HepG2 (cell line): ENCODE measurements at regions not wholly inside any gene's neighbourhood (a gene's known extent, or its start where the extent isn't known, plus 50 kb on each side); places are given as distances from the start of the nearest gene placed in this dataset.

Experiments used
- ATAC-seq: fragments of 200-7000 bp; cut with Tn5 transposase; 3 replicates; pipeline ENCODE4 v1.9.1; 2020; ENCODE audit warnings: mild to moderate bottlenecking, moderate library complexity
- BruUV-seq: library from RNA; stranded (reverse); fragments of 400-500 nt; replicated peaks from 2 replicates; lab custom pipeline; 2021; lab: Mats Ljungman, UMichigan
- CTCF ChIA-PET: fragments of 300-600 bp; formaldehyde crosslinking; extraction: SDS; loops from one replicate; lab custom pipeline; 2021; ENCODE audit warnings: low total read pairs, inconsistent platforms, low intra/inter-chr PET ratio; lab: Yijun Ruan, JAX
- POLR2A ChIA-PET: fragments of 350-600 bp; sonication (Branson Sonifier 250); formaldehyde crosslinking; loops from one replicate; lab custom pipeline; 2020; ENCODE audit warnings: antibody characterized with exemption, inconsistent platforms; lab: Yijun Ruan, JAX
- DNase-seq: peaks from one replicate; pipeline ENCODE4 v3.0.0-alpha.2; 2015; ENCODE audit warnings: low spot score
- FAIRE-seq: peaks from 3 replicates; lab custom pipeline; 2011; peaks lifted over from hg19 to GRCh38; lab: Jason Lieb, UNC
- H2AFZ ChIP-seq: one replicate; pipeline ENCODE4 v1.6.1; 2011; ENCODE audit warnings: low read length, inconsistent platforms
- H3K27ac ChIP-seq: fragments of 300-600 bp; 3 replicates; pipeline ENCODE4 v1.8.0; 2011; ENCODE audit warnings: mixed run types, mild to moderate bottlenecking, mixed read lengths, low read length, inconsistent platforms; ENCODE audit not compliant: insufficient read depth; ENCODE audit errors: extremely low read length
- H3K27me3 ChIP-seq, 2 experiments: fragments of 200-600 bp in 1 of 2; 2 replicates in 1 of 2; 3 replicates in 1 of 2; pipeline versions ENCODE4 v1.6.0 to v1.8.0; 2011; ENCODE audit warnings: low read length in 2 of 2, mild to moderate bottlenecking in 2 of 2, moderate library complexity in 2 of 2, inconsistent platforms in 1 of 2; ENCODE audit not compliant: insufficient read depth in 2 of 2, control insufficient read depth in 1 of 2
- H3K36me3 ChIP-seq, 2 experiments: fragments of 200-600 bp in 1 of 2; replicated peaks in 1 of 2; 2 replicates in 1 of 2; 3 replicates in 1 of 2; pipeline versions ENCODE4 v1.5.1 to v1.8.0; 2011; ENCODE audit warnings: low read length in 2 of 2, inconsistent platforms in 1 of 2; ENCODE audit not compliant: insufficient read depth in 2 of 2, control insufficient read depth in 1 of 2
- H3K4me1 ChIP-seq: 2 replicates; pipeline ENCODE4 v1.5.1; 2012; ENCODE audit warnings: low read length, inconsistent platforms; ENCODE audit not compliant: insufficient read depth
- H3K4me2 ChIP-seq: 2 replicates; pipeline ENCODE4 v1.6.0; 2011; ENCODE audit warnings: low read depth, low read length, inconsistent platforms
- H3K4me3 ChIP-seq, 3 experiments: fragments of 200-600 bp in 1 of 3; sonication (generic), shearing (Covaris generic) in 1 of 3; replicated peaks in 1 of 3; 2 replicates each; pipeline ENCODE4 v1.5.1; 2011 to 2016; ENCODE audit warnings: low read length in 3 of 3, inconsistent platforms in 2 of 3, low read depth in 2 of 3, mild to moderate bottlenecking in 2 of 3, control low read depth in 1 of 3, mixed read lengths in 1 of 3; ENCODE audit not compliant: insufficient read depth in 1 of 3
- H3K79me2 ChIP-seq: one replicate; pipeline ENCODE4 v1.6.1; 2011; ENCODE audit warnings: low read length, inconsistent platforms; ENCODE audit not compliant: insufficient read depth
- H3K9ac ChIP-seq: 2 replicates; pipeline ENCODE4 v1.6.0; 2011; ENCODE audit warnings: mild to moderate bottlenecking, low read depth, low read length, inconsistent platforms; ENCODE audit not compliant: insufficient read depth
- H3K9me3 ChIP-seq: 2 replicates; pipeline ENCODE4 v1.5.1; 2012; ENCODE audit warnings: mild to moderate bottlenecking, low read length
- H4K20me1 ChIP-seq: 2 replicates; pipeline ENCODE4 v1.6.0; 2011; ENCODE audit warnings: inconsistent platforms, mild to moderate bottlenecking, low read length, moderate library complexity; ENCODE audit not compliant: insufficient read depth
- CCAR2 ChIP-seq: fragments of 200-400 bp; formaldehyde crosslinking; optimal IDR thresholded peaks from 2 replicates; pipeline ENCODE3; 2018; ENCODE audit warnings: low read depth, mild to moderate bottlenecking, low read length, moderate library complexity
- CREB1 ChIP-seq, 2 experiments: fragments of 450-650 bp in 1 of 2; IDR thresholded peaks; 2 replicates each; pipeline ENCODE4 v1.6.1; 2016 to 2017; ENCODE audit warnings: control low read depth in 1 of 2, mild to moderate bottlenecking in 1 of 2, missing compliant biosample characterization in 1 of 2, missing genetic modification characterization in 1 of 2
- PAWR ChIP-seq: sonication (generic); formaldehyde crosslinking; IDR thresholded peaks from 2 replicates; pipeline ENCODE4 v1.4.0; 2020; ENCODE audit warnings: missing genetic modification reagents, mild to moderate bottlenecking, borderline replicate concordance
- PCBP2 ChIP-seq: fragments of 200-400 bp; formaldehyde crosslinking; optimal IDR thresholded peaks from 2 replicates; pipeline ENCODE3; 2018; ENCODE audit warnings: low read length, low read depth; ENCODE audit not compliant: poor library complexity, severe bottlenecking
- POLR2AphosphoS5 ChIP-seq: IDR thresholded peaks from 2 replicates; pipeline ENCODE4 v1.6.1; 2012; ENCODE audit warnings: low read depth, low read length
- ZBTB8A ChIP-seq: sonication (generic); formaldehyde crosslinking; IDR thresholded peaks from 2 replicates; pipeline ENCODE4 v1.4.0; 2020; ENCODE audit warnings: mild to moderate bottlenecking, low read depth, missing genetic modification reagents, borderline replicate concordance
- ZFP36L1 ChIP-seq: sonication (generic); formaldehyde crosslinking; IDR thresholded peaks from 2 replicates; pipeline ENCODE4 v1.8.0; 2022; ENCODE audit warnings: mild to moderate bottlenecking, missing genetic modification reagents, moderate library complexity
- ZNF589 ChIP-seq: sonication (generic); formaldehyde crosslinking; conservative IDR thresholded peaks from 2 replicates; pipeline ENCODE4 v1.8.0; 2022; ENCODE audit warnings: mild to moderate bottlenecking, moderate library complexity, missing genetic modification reagents
- WGBS: methylation state at CpG from one replicate; pipeline ENCODE4 v1.1.6; 2017; ENCODE audit warnings: low lambda C conversion rate; 5-methylcytosine and 5-hydroxymethylcytosine counted together
- in situ Hi-C: cut with HindIII; loops from 2 replicates; pipeline ENCODE4 v1.10.0; 2017; ENCODE audit warnings: low pct_unique_long_range_greater_than_20kb; ENCODE audit not compliant: extremely low pct_ligation_motif_present
- intact Hi-C: fragments of 100-400 bp; cut with micrococcal nuclease; formaldehyde crosslinking; loops from one replicate; pipeline ENCODE4 v1.10.0; 2022; ENCODE audit not compliant: unreplicated experiment
- TF ChIP-seq, protein P1 (sequence below): sonication (generic); formaldehyde crosslinking; IDR thresholded peaks from 2 replicates; pipeline ENCODE4 v1.4.0; 2020; ENCODE audit warnings: missing genetic modification reagents
- TF ChIP-seq, protein P2 (sequence below): sonication (generic); formaldehyde crosslinking; conservative IDR thresholded peaks from 2 replicates; pipeline ENCODE4 v1.8.0; 2022; ENCODE audit warnings: mild to moderate bottlenecking, moderate library complexity, missing genetic modification reagents
- TF ChIP-seq, protein P3 (sequence below): sonication (generic); formaldehyde crosslinking; IDR thresholded peaks from 2 replicates; pipeline ENCODE4 v1.8.1; 2023; ENCODE audit warnings: mild to moderate bottlenecking, moderate library complexity, missing genetic modification reagents

DNA sequence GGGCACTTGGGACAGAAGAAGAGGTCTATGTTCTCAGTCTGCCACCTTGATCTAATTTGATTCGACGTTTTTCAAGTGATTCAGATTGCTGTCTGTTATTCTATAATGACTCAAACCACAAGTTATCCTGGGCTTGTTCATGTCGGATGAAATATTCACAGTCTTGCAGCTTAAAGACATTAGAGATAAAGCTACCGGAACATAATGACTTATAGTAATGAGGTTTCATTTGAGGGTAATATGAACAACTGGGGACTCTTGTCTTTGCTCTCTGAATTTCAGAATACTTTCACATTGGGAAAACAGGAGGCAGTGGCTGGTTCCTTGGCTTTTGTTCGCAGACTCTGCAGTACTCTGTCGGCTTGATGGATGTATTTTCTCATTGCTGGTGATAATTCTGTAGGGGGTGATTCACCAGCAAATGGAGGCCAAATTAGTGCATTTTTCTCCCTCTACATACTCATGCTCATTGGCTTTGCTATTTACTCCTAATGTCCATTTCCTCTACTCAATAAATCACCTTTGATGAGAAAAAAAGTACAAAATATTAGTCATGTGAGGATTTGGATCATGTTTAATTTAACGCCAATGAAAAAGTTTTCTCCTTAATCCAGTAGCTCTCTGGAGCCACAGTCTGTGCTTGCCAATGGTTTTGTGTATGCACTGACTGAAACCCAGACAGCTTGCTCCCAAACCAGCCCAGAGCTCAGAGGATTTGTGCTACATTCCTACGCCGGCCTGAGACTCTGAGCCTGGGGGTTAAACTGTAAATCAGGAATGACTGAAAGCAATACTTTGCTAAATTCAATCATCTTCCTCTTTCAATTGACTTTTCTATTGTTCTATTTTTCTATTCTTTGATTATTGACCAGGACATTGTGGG, 154.7 kb upstream of the ANKH start:
- DNase-seq = no peak
- no peaks in the 10 kb centered on the region for H3K9me3 ChIP-seq
- intact Hi-C loops (no loop called here), in situ Hi-C loops (no loop called here)
- WGBS = 46% methylated on average over 9 of the region's 9 CpGs
- no peak overlapping the region for H3K27ac ChIP-seq
- H3K9ac ChIP-seq = no peak overlapping the region
- no TSS peak for BruUV-seq
- no peak overlapping the region for H3K4me2 ChIP-seq
- no peak for FAIRE-seq
- TF ChIP-seq, protein P1, sequence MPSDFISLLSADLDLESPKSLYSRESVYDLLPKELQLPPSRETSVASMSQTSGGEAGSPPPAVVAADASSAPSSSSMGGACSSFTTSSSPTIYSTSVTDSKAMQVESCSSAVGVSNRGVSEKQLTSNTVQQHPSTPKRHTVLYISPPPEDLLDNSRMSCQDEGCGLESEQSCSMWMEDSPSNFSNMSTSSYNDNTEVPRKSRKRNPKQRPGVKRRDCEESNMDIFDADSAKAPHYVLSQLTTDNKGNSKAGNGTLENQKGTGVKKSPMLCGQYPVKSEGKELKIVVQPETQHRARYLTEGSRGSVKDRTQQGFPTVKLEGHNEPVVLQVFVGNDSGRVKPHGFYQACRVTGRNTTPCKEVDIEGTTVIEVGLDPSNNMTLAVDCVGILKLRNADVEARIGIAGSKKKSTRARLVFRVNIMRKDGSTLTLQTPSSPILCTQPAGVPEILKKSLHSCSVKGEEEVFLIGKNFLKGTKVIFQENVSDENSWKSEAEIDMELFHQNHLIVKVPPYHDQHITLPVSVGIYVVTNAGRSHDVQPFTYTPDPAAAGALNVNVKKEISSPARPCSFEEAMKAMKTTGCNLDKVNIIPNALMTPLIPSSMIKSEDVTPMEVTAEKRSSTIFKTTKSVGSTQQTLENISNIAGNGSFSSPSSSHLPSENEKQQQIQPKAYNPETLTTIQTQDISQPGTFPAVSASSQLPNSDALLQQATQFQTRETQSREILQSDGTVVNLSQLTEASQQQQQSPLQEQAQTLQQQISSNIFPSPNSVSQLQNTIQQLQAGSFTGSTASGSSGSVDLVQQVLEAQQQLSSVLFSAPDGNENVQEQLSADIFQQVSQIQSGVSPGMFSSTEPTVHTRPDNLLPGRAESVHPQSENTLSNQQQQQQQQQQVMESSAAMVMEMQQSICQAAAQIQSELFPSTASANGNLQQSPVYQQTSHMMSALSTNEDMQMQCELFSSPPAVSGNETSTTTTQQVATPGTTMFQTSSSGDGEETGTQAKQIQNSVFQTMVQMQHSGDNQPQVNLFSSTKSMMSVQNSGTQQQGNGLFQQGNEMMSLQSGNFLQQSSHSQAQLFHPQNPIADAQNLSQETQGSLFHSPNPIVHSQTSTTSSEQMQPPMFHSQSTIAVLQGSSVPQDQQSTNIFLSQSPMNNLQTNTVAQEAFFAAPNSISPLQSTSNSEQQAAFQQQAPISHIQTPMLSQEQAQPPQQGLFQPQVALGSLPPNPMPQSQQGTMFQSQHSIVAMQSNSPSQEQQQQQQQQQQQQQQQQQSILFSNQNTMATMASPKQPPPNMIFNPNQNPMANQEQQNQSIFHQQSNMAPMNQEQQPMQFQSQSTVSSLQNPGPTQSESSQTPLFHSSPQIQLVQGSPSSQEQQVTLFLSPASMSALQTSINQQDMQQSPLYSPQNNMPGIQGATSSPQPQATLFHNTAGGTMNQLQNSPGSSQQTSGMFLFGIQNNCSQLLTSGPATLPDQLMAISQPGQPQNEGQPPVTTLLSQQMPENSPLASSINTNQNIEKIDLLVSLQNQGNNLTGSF = no peak
- TF ChIP-seq CREB1 (IDR thresholded peaks at IDR 0.05) (no peak), CREB1 (CRISPR knock-in tag; IDR thresholded peaks at IDR 0.05) (no peak), ZFP36L1 (CRISPR knock-in tag) (no peak), PAWR (CRISPR knock-in tag) (no peak), PCBP2 (no peak), ZNF589 (no peak), POLR2AphosphoS5 (no peak), ZBTB8A (CRISPR knock-in tag) (no peak), CCAR2 (no peak)
- TF ChIP-seq, protein P2, sequence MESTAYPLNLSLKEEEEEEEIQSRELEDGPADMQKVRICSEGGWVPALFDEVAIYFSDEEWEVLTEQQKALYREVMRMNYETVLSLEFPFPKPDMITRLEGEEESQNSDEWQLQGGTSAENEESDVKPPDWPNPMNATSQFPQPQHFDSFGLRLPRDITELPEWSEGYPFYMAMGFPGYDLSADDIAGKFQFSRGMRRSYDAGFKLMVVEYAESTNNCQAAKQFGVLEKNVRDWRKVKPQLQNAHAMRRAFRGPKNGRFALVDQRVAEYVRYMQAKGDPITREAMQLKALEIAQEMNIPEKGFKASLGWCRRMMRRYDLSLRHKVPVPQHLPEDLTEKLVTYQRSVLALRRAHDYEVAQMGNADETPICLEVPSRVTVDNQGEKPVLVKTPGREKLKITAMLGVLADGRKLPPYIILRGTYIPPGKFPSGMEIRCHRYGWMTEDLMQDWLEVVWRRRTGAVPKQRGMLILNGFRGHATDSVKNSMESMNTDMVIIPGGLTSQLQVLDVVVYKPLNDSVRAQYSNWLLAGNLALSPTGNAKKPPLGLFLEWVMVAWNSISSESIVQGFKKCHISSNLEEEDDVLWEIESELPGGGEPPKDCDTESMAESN (CRISPR knock-in tag) = no peak
- TF ChIP-seq, protein P3, sequence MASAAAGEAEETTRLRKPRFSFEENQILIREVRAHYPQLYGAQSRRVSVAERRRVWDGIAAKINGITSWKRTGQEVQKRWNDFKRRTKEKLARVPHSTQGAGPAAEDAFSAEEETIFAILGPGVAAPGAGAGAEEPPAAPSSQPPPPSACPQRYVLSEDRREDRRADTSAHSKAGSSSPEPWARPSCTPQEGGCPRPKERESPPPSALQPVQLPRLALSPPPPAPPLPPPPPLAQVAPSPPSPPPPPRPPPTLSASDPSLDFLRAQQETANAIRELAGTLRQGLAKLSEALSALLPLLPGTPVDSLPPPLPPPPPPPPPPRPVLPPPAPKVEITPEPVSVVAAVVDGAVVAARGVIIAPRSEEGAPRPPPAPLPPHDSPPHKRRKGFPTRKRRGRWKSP = no peak
- H2AFZ ChIP-seq = no peak overlapping the region
- H4K20me1 ChIP-seq = no peaks in the 10 kb centered on the region
- ChIA-PET POLR2A (no interaction called here), CTCF (no interaction called here)
- no peaks in the 10 kb centered on the region for H3K79me2 ChIP-seq
- H3K4me1 ChIP-seq = no peaks in the 10 kb centered on the region
- H3K4me3 ChIP-seq = no peak overlapping the region
- no peak for ATAC-seq
- no peaks in the 10 kb centered on the region for H3K36me3 ChIP-seq
- peaks cover 2 to 7% of the 10 kb centered on the region in 2 experiments; a peak in 2 of 5 replicates for H3K27me3 ChIP-seq
